ENCODE measurements at regions not wholly inside any gene's neighbourhood (a gene's known extent, or its start where the extent isn't known, plus 50 kb on each side); places are given as distances from the start of the nearest gene placed in this dataset.

DNA sequence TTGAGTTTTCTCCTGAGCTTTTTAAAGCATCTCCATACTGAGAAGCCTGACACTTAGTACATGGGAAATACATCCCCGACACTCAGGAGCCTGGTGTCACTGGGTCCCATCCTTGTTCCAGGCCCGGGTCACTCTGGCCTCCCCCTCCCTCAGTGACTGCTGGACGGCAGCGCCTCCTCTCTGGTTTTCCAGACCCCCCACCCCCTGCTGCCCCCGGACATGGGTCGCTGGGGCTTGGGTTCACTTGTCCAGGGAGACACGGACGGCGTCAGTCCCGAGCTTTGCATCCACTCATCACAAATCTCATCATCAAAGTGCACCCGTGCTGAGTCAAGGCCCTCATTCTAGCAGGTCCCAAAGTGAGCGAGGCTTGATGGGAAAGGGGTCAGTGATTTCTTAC lies 243.0 kb downstream of the IRX2 start:
- TF ChIP-seq, protein P1, sequence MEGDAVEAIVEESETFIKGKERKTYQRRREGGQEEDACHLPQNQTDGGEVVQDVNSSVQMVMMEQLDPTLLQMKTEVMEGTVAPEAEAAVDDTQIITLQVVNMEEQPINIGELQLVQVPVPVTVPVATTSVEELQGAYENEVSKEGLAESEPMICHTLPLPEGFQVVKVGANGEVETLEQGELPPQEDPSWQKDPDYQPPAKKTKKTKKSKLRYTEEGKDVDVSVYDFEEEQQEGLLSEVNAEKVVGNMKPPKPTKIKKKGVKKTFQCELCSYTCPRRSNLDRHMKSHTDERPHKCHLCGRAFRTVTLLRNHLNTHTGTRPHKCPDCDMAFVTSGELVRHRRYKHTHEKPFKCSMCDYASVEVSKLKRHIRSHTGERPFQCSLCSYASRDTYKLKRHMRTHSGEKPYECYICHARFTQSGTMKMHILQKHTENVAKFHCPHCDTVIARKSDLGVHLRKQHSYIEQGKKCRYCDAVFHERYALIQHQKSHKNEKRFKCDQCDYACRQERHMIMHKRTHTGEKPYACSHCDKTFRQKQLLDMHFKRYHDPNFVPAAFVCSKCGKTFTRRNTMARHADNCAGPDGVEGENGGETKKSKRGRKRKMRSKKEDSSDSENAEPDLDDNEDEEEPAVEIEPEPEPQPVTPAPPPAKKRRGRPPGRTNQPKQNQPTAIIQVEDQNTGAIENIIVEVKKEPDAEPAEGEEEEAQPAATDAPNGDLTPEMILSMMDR (IDR thresholded peaks at IDR 0.05 in 8 of 11, conservative IDR thresholded peaks at IDR 0.05 in 3 of 11): no peak
- TF ChIP-seq POLR2AphosphoS5 (IDR thresholded peaks at IDR 0.05) (no peak), POLR2A (IDR thresholded peaks at IDR 0.05) (no peak)

Data from spleen (tissue), 7 donors.